Choroid plexus epithelial cell (primary cell): ENCODE measurements at regions not wholly inside any gene's neighbourhood (a gene's known extent, or its start where the extent isn't known, plus 50 kb on each side); places are given as distances from the start of the nearest gene placed in this dataset.

Experiments used
- DNase-seq: peaks from one replicate; pipeline ENCODE4 v3.0.0-alpha.2; 2010; ENCODE audit warnings: low read depth
- H3K4me3 ChIP-seq: 2 replicates; pipeline ENCODE4 v1.5.1; 2011; ENCODE audit warnings: low read depth, mild to moderate bottlenecking, control low read depth, low read length, moderate library complexity
- CTCF ChIP-seq: conservative IDR thresholded peaks from 2 replicates; pipeline ENCODE4 v1.5.1; 2011; ENCODE audit warnings: low read depth, mild to moderate bottlenecking, control low read depth, inconsistent platforms, low read length, moderate library complexity

DNA sequence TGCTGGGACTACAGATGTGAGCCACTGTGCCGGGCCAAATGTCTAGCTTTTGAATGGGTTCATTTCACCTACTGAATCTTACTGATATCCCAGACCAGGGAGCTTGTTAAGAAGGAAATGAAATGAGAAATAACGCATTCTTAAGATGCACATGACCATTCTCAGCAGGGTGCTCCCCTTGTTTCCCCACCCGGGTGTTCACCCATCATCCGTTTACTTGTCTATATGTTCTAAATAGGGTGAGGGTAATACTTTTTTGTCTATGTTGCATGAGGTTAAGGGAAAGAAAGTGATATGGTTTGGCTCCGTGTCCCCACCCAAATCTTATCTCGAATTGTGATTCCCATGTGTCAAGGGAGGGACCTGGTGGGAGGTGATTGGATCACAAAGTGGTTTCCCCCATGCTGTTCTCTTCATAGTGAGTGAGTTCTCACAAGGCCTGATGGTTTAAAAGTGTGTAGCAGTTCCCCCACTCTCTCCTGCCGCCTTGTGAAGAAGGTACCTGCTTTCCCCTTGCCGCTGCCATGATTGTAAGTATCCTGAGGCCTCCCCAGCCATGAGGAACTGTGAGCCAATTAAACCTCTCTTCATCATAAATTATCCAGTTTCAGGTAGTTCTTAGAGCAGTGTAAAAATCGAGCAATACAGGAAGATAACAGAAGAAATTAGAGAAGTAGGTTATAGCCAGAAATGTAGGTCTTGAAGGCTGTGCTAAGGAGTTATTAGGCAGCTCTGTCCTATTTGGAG lies 129.1 kb downstream of the DDX1 start:
- no peak for TF ChIP-seq CTCF
- no peak overlapping the region for H3K4me3 ChIP-seq
- no peak for DNase-seq

GRCh38 chr2:15721411-15722067 lies 129.9 kb downstream of the DDX1 start:
- no peak for DNase-seq
- H3K4me3 ChIP-seq, result no peak overlapping the region
- no peak for TF ChIP-seq CTCF

- TF ChIP-seq CTCF, result no peak
- no peak overlapping the region for H3K4me3 ChIP-seq
- DNase-seq, result no peak
Measured at GRCh38 chr2:15722980-15723379, 131.3 kb downstream of the DDX1 start.

GRCh38 chr2:15724235-15724634 lies 132.6 kb downstream of the DDX1 start:
- no peak overlapping the region for H3K4me3 ChIP-seq
- no peak for DNase-seq
- TF ChIP-seq CTCF, result no peak

GRCh38 chr2:15725101-15725781 lies 133.6 kb downstream of the DDX1 start:
- no peak for TF ChIP-seq CTCF
- DNase-seq, result no peak
- no peak overlapping the region for H3K4me3 ChIP-seq

- DNase-seq, result no peak
- TF ChIP-seq CTCF, result no peak
- H3K4me3 ChIP-seq, result no peak overlapping the region
Measured at GRCh38 chr2:15725782-15726112, 134.1 kb downstream of the DDX1 start.
